A673 (cell line): ENCODE measurements at regions not wholly inside any gene's neighbourhood (a gene's known extent, or its start where the extent isn't known, plus 50 kb on each side); places are given as distances from the start of the nearest gene placed in this dataset.
A peak's percentile ranks its signal among the peaks of the same experiment; 100 is the strongest.

Experiments used
- BruUV-seq: library from RNA; stranded (reverse); fragments of 400-500 nt; replicated peaks from 2 replicates; lab custom pipeline; 2021; lab: Mats Ljungman, UMichigan
- CTCF ChIA-PET: fragments of 300-600 bp; sonication (Branson Sonifier 250); formaldehyde crosslinking; loops from one replicate; lab custom pipeline; 2022; ENCODE audit warnings: antibody characterized with exemption; lab: Charles Lee
- POLR2A ChIA-PET: fragments of 300-600 bp; sonication (Branson Sonifier 250); formaldehyde crosslinking; loops from one replicate; lab custom pipeline; 2022; ENCODE audit warnings: antibody characterized with exemption; ENCODE audit not compliant: low non-redundant PET; lab: Charles Lee
- DNase-seq: peaks from one replicate; pipeline ENCODE4 v3.0.0-alpha.2; 2015; ENCODE audit warnings: low spot score
- H3K27ac ChIP-seq: fragments of 200-600 bp; sonication (generic); 2 replicates; pipeline ENCODE4 v1.5.1; 2016; ENCODE audit warnings: mixed run types, low read depth, mild to moderate bottlenecking, mixed read lengths, antibody characterized with exemption, low read length; ENCODE audit not compliant: poor library complexity, severe bottlenecking
- H3K27me3 ChIP-seq: fragments of 200-600 bp; sonication (generic); replicated peaks from 2 replicates; pipeline ENCODE4 v1.6.1; 2017; ENCODE audit warnings: mixed run types, low read depth, mild to moderate bottlenecking, mixed read lengths, antibody characterized with exemption, low read length; ENCODE audit not compliant: insufficient read depth, poor library complexity
- H3K36me3 ChIP-seq: fragments of 200-600 bp; sonication (generic); 2 replicates; pipeline ENCODE4 v1.6.1; 2016; ENCODE audit warnings: mixed run types, mild to moderate bottlenecking, mixed read lengths, antibody characterized with exemption, low read length; ENCODE audit not compliant: insufficient read depth, poor library complexity, severe bottlenecking
- H3K4me1 ChIP-seq: fragments of 200-600 bp; sonication (generic); 2 replicates; pipeline ENCODE4 v1.6.1; 2017; ENCODE audit warnings: mixed run types, mild to moderate bottlenecking, mixed read lengths, antibody characterized with exemption, low read length; ENCODE audit not compliant: insufficient read depth, poor library complexity, severe bottlenecking
- H3K4me3 ChIP-seq: fragments of 200-600 bp; sonication (generic); 2 replicates; pipeline ENCODE4 v1.5.1; 2016; ENCODE audit warnings: low read depth, mixed run types, mild to moderate bottlenecking, mixed read lengths, low read length; ENCODE audit not compliant: poor library complexity, severe bottlenecking
- H3K9me3 ChIP-seq: fragments of 200-600 bp; sonication (generic); 2 replicates; pipeline ENCODE4 v1.6.1; 2016; ENCODE audit warnings: mixed run types, low read depth, mild to moderate bottlenecking, mixed read lengths, antibody characterized with exemption, low read length; ENCODE audit not compliant: poor library complexity, severe bottlenecking
- EZH2 ChIP-seq: fragments of 200-600 bp; sonication (generic); IDR thresholded peaks from 2 replicates; pipeline ENCODE4 v1.6.1; 2017; ENCODE audit warnings: borderline replicate concordance, low read depth, mild to moderate bottlenecking, mixed read lengths, antibody characterized with exemption, low read length; ENCODE audit not compliant: poor library complexity, severe bottlenecking
- intact Hi-C: fragments of 100-400 bp; cut with micrococcal nuclease; formaldehyde crosslinking; loops from one replicate; pipeline ENCODE4 v1.10.0; 2022; ENCODE audit not compliant: unreplicated experiment
- TF ChIP-seq, protein P1 (sequence below): fragments of 300-800, 200-600 bp; sonication (generic); conservative IDR thresholded peaks from 2 replicates; pipeline ENCODE4 v1.5.1; 2017; ENCODE audit warnings: low read depth, mild to moderate bottlenecking, antibody characterized with exemption, low read length, moderate library complexity, mixed read lengths

DNA sequence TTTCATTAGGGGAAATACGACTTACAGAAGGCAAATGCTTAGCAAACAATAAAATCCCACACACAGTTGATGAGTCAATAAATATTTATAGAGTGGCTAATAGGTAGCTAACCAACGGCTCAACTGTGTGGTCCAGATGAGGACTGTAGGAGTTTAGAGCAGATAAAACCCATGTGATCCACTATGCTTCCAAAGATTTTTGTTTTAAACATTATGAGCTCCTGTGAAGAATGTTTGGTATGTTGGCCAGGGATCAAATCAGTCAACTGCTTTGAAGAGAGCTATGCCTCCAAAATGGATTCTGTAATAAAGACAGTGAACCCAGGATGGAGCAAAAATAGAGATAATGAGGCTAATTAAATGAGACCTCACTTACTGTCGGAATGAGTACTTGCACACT, 72.3 kb upstream of the COL11A1 start:
- Histone ChIP-seq H3K4me3 (no peak overlapping the region), H3K27ac (no peak overlapping the region), H3K9me3 (no peaks in the 10 kb centered on the region), H3K27me3 (no peaks in the 10 kb centered on the region), H3K4me1 (peaks cover 3% of the 10 kb centered on the region), H3K36me3 (no peaks in the 10 kb centered on the region)
- no peak for TF ChIP-seq EZH2
- TF ChIP-seq, protein P1, sequence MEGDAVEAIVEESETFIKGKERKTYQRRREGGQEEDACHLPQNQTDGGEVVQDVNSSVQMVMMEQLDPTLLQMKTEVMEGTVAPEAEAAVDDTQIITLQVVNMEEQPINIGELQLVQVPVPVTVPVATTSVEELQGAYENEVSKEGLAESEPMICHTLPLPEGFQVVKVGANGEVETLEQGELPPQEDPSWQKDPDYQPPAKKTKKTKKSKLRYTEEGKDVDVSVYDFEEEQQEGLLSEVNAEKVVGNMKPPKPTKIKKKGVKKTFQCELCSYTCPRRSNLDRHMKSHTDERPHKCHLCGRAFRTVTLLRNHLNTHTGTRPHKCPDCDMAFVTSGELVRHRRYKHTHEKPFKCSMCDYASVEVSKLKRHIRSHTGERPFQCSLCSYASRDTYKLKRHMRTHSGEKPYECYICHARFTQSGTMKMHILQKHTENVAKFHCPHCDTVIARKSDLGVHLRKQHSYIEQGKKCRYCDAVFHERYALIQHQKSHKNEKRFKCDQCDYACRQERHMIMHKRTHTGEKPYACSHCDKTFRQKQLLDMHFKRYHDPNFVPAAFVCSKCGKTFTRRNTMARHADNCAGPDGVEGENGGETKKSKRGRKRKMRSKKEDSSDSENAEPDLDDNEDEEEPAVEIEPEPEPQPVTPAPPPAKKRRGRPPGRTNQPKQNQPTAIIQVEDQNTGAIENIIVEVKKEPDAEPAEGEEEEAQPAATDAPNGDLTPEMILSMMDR, result no peak
- ChIA-PET CTCF (no interaction called here), POLR2A (no interaction called here)
- peak; percentile 55 for DNase-seq
- BruUV-seq, result no TSS peak
- intact Hi-C loops, result no loop called here

DNA sequence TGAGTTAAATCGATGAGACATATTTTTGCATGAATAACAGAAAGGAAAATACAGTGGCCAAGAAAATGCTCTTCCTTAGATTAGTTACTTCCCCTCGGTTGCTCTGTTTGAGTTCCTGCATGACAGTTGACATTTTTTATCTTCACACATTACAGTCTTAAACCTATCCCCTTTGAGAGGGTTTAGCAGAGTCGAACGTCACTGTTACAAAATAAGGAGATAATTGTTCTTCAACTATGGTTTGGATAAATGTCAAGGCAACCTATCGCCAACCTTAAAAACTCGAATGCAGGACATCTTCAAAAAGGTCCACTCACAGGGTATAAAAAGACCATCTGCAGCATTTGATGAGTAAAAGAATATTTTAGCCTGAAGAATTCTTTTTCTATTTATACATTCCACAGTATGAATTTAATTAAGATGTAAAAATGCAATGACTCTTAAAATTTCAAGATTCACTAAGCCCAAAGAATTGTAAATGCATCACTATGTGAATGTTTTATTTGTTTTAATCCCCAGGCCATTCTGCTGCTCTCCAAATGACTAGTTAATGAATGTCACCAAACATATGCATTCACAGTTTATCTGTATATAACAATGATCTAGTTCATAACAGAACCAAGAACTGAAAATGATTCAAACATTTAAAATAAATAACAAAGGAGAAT, 68.9 kb upstream of the COL11A1 start:
- Histone ChIP-seq H3K27me3 (no peaks in the 10 kb centered on the region), H3K27ac (no peak overlapping the region), H3K9me3 (no peaks in the 10 kb centered on the region), H3K4me3 (no peak overlapping the region), H3K4me1 (peaks cover 3% of the 10 kb centered on the region), H3K36me3 (no peaks in the 10 kb centered on the region)
- CTCF ChIA-PET, result no interaction called here
- POLR2A ChIA-PET, result interaction anchor here (0.7 kb wide), 1 partner anchor 28 kb away, joined by 9 read pairs; no protein-coding TSS in a partner anchor
- intact Hi-C loops, result no loop called here
- BruUV-seq, result no TSS peak
- no peak for TF ChIP-seq EZH2
- TF ChIP-seq, protein P1, result no peak
- no peak for DNase-seq

DNA sequence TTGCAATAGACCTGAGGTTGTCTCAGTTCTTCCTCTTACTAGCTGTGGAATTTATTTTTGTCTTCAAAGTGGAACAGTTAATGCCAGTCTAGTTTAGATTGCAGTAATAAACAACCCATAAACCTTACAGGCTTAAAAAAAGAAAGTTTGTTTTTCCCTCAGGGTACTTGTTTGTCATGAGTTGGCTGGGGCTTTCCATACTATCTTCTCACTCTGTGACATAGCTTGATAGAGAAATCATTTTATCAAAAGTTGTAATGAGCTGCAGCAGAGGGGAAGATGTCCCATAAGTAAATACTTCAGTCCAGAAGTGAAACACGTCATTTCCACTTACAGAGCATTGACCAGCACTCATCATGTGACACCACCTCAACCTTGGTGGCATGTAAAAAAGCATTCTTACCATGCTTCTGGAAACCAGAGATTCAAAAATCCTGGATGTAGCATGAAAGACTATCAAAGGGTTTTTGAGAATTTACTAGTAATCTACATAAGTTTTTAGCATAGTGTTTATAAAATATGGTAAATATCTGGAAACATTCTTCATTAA, 62.8 kb upstream of the COL11A1 start:
- ChIA-PET CTCF (no interaction called here), POLR2A (no interaction called here)
- H3K27ac ChIP-seq, result no peak overlapping the region
- TF ChIP-seq, protein P1, result no peak
- no peak for TF ChIP-seq EZH2
- no peaks in the 10 kb centered on the region for H3K27me3 ChIP-seq
- H3K36me3 ChIP-seq, result no peaks in the 10 kb centered on the region
- no peak for DNase-seq
- no peak overlapping the region for H3K4me3 ChIP-seq
- no peaks in the 10 kb centered on the region for H3K9me3 ChIP-seq
- intact Hi-C loops, result no loop called here
- no peaks in the 10 kb centered on the region for H3K4me1 ChIP-seq
- BruUV-seq, result no TSS peak
